PC-9 (cell line): ENCODE measurements at regions not wholly inside any gene's neighbourhood (a gene's known extent, or its start where the extent isn't known, plus 50 kb on each side); places are given as distances from the start of the nearest gene placed in this dataset.

Experiments used
- EZH2 ChIP-seq: fragments of 200-600 bp; sonication (generic); IDR thresholded peaks from 2 replicates; pipeline ENCODE4 v1.8.0; 2017; ENCODE audit warnings: antibody characterized with exemption, low read depth
- TF ChIP-seq, protein P1 (sequence below): fragments of 200-600 bp; sonication (generic); conservative IDR thresholded peaks from 2 replicates; pipeline ENCODE4 v1.6.1; 2017; ENCODE audit warnings: mixed run types, antibody characterized with exemption, mild to moderate bottlenecking, moderate library complexity

DNA sequence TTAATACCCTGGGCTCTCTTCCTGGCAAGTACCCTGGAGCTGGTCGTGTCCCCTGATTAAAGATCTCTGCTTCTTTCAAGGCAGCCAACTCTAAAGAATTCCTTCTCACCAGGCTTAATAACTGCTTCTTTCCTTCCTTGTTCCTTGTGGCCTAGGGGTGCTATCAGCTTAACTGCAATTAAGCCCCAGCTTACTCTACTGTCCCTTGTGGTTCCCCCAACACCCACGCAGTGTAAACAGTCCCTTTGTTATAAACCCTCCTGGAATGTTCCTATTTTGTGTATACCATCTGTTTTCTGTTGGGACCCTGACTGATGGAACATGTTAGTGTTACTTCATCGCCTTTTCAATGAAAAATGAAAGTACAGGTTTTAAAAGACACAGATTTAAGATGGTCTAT lies 126.4 kb upstream of the KIRREL3 start:
- TF ChIP-seq EZH2 = no peak
- TF ChIP-seq, protein P1, sequence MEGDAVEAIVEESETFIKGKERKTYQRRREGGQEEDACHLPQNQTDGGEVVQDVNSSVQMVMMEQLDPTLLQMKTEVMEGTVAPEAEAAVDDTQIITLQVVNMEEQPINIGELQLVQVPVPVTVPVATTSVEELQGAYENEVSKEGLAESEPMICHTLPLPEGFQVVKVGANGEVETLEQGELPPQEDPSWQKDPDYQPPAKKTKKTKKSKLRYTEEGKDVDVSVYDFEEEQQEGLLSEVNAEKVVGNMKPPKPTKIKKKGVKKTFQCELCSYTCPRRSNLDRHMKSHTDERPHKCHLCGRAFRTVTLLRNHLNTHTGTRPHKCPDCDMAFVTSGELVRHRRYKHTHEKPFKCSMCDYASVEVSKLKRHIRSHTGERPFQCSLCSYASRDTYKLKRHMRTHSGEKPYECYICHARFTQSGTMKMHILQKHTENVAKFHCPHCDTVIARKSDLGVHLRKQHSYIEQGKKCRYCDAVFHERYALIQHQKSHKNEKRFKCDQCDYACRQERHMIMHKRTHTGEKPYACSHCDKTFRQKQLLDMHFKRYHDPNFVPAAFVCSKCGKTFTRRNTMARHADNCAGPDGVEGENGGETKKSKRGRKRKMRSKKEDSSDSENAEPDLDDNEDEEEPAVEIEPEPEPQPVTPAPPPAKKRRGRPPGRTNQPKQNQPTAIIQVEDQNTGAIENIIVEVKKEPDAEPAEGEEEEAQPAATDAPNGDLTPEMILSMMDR = no peak
